Dendritic cell treated with granulocyte-macrophage colony-stimulating factor and Interleukin-4, amounts not matched to agents 40 ng/mL and 50 ng/mL, for 4 days (primary cell): ENCODE measurements at regions not wholly inside any gene's neighbourhood (a gene's known extent, or its start where the extent isn't known, plus 50 kb on each side); places are given as distances from the start of the nearest gene placed in this dataset.

Experiments used
- H3K27ac Mint-ChIP-seq: one replicate; pipeline ENCODE4 v1.8.0; 2022; ENCODE audit warnings: mild to moderate bottlenecking, mixed read lengths
- H3K27me3 Mint-ChIP-seq: one replicate; pipeline ENCODE4 v1.8.0; 2022; ENCODE audit warnings: mild to moderate bottlenecking, mixed read lengths
- H3K36me3 Mint-ChIP-seq: one replicate; pipeline ENCODE4 v1.8.0; 2022; ENCODE audit warnings: low read depth, mixed read lengths
- H3K4me1 Mint-ChIP-seq: one replicate; pipeline ENCODE4 v1.8.0; 2022; ENCODE audit warnings: low read depth, mixed read lengths
- H3K4me3 Mint-ChIP-seq: one replicate; pipeline ENCODE4 v1.8.0; 2022; ENCODE audit warnings: mild to moderate bottlenecking, moderate library complexity, mixed read lengths
- H3K9me3 Mint-ChIP-seq: one replicate; pipeline ENCODE4 v1.8.0; 2022; ENCODE audit warnings: mixed read lengths
- intact Hi-C: fragments of 100-400 bp; cut with micrococcal nuclease; formaldehyde crosslinking; loops from one replicate; pipeline ENCODE4 v1.15.0; 2022

- no peaks in the 10 kb centered on the region for H3K9me3 Mint-ChIP-seq
These were observed 54.9 kb upstream of the SACS start for GRCh38 chr13:23488442-23488841.

GRCh38 chr13:23496255-23496654, 62.8 kb upstream of the SACS start:
- no peak overlapping the region for H3K27ac Mint-ChIP-seq
- H3K9me3 Mint-ChIP-seq = no peaks in the 10 kb centered on the region
- H3K4me3 Mint-ChIP-seq = no peak overlapping the region
- intact Hi-C loops = no loop called here
- H3K27me3 Mint-ChIP-seq = no peaks in the 10 kb centered on the region
- no peaks in the 10 kb centered on the region for H3K4me1 Mint-ChIP-seq
- H3K36me3 Mint-ChIP-seq = no peaks in the 10 kb centered on the region

More at GRCh38 chr13:23488442-23488841, 54.9 kb upstream of the SACS start:
- Mint-ChIP-seq H3K36me3 (no peaks in the 10 kb centered on the region), H3K4me1 (no peaks in the 10 kb centered on the region), H3K27me3 (peaks cover 1% of the 10 kb centered on the region), H3K4me3 (no peak overlapping the region), H3K27ac (no peak overlapping the region)
- intact Hi-C loops = no loop called here

- no peaks in the 10 kb centered on the region for H3K9me3 Mint-ChIP-seq
- H3K36me3 Mint-ChIP-seq = no peaks in the 10 kb centered on the region
- no peak overlapping the region for H3K4me3 Mint-ChIP-seq
- no peaks in the 10 kb centered on the region for H3K4me1 Mint-ChIP-seq
- H3K27ac Mint-ChIP-seq = no peak overlapping the region
- H3K27me3 Mint-ChIP-seq = peaks cover 3% of the 10 kb centered on the region
- intact Hi-C loops = no loop called here
These were observed 63.7 kb upstream of the SACS start for GRCh38 chr13:23497191-23497590.

GRCh38 chr13:23500849-23501248, 67.3 kb upstream of the SACS start:
- H3K4me3 Mint-ChIP-seq = no peak overlapping the region
- intact Hi-C loops = no loop called here
- H3K9me3 Mint-ChIP-seq = no peaks in the 10 kb centered on the region
- H3K27me3 Mint-ChIP-seq = peaks cover 3% of the 10 kb centered on the region
- no peak overlapping the region for H3K27ac Mint-ChIP-seq
- no peaks in the 10 kb centered on the region for H3K36me3 Mint-ChIP-seq
- H3K4me1 Mint-ChIP-seq = no peaks in the 10 kb centered on the region

GRCh38 chr13:23504180-23504579, 66.0 kb upstream of the TNFRSF19 start:
- Mint-ChIP-seq H3K27me3 (peaks cover 3% of the 10 kb centered on the region), H3K4me3 (no peak overlapping the region), H3K27ac (no peak overlapping the region), H3K9me3 (no peaks in the 10 kb centered on the region), H3K4me1 (no peaks in the 10 kb centered on the region), H3K36me3 (no peaks in the 10 kb centered on the region)
- intact Hi-C loops = no loop called here

GRCh38 chr13:23505007-23505406, 65.2 kb upstream of the TNFRSF19 start:
- Mint-ChIP-seq H3K4me3 (no peak overlapping the region), H3K27ac (no peak overlapping the region), H3K9me3 (no peaks in the 10 kb centered on the region), H3K27me3 (peaks cover 3% of the 10 kb centered on the region), H3K36me3 (no peaks in the 10 kb centered on the region), H3K4me1 (no peaks in the 10 kb centered on the region)
- intact Hi-C loops = no loop called here

- Mint-ChIP-seq H3K4me1 (no peaks in the 10 kb centered on the region), H3K27me3 (peaks cover 3% of the 10 kb centered on the region), H3K27ac (no peak overlapping the region), H3K4me3 (no peak overlapping the region), H3K9me3 (no peaks in the 10 kb centered on the region), H3K36me3 (no peaks in the 10 kb centered on the region)
- intact Hi-C loops = no loop called here
These were observed 64.0 kb upstream of the TNFRSF19 start for GRCh38 chr13:23506071-23506806.

GRCh38 chr13:23506807-23507291, 63.4 kb upstream of the TNFRSF19 start:
- Mint-ChIP-seq H3K27ac (no peak overlapping the region), H3K36me3 (no peaks in the 10 kb centered on the region), H3K4me3 (no peak overlapping the region), H3K27me3 (no peaks in the 10 kb centered on the region), H3K9me3 (no peaks in the 10 kb centered on the region), H3K4me1 (no peaks in the 10 kb centered on the region)
- intact Hi-C loops = no loop called here

GRCh38 chr13:23509781-23510543, 60.2 kb upstream of the TNFRSF19 start:
- Mint-ChIP-seq H3K4me3 (no peak overlapping the region), H3K9me3 (no peaks in the 10 kb centered on the region), H3K27ac (no peak overlapping the region), H3K4me1 (no peaks in the 10 kb centered on the region), H3K36me3 (no peaks in the 10 kb centered on the region), H3K27me3 (peaks cover 4% of the 10 kb centered on the region)
- intact Hi-C loops = loop anchor here (2.0 kb wide), 1 partner anchor 361 kb away; no protein-coding TSS in a partner anchor

GRCh38 chr13:23510544-23510916, 59.7 kb upstream of the TNFRSF19 start:
- intact Hi-C loops = loop anchor here (2.0 kb wide), 1 partner anchor 360 kb away; no protein-coding TSS in a partner anchor
- Mint-ChIP-seq H3K4me1 (no peaks in the 10 kb centered on the region), H3K36me3 (no peaks in the 10 kb centered on the region), H3K4me3 (no peak overlapping the region), H3K9me3 (no peaks in the 10 kb centered on the region), H3K27me3 (peaks cover 4% of the 10 kb centered on the region), H3K27ac (no peak overlapping the region)

GRCh38 chr13:23510979-23511735, 59.1 kb upstream of the TNFRSF19 start:
- Mint-ChIP-seq H3K27me3 (peaks cover 4% of the 10 kb centered on the region), H3K9me3 (no peaks in the 10 kb centered on the region), H3K4me3 (no peak overlapping the region), H3K4me1 (no peaks in the 10 kb centered on the region), H3K36me3 (no peaks in the 10 kb centered on the region), H3K27ac (no peak overlapping the region)
- intact Hi-C loops = loop anchor here (2.0 kb wide), 1 partner anchor 360 kb away; no protein-coding TSS in a partner anchor

GRCh38 chr13:23512762-23513395, 57.3 kb upstream of the TNFRSF19 start:
- Mint-ChIP-seq H3K27ac (no peak overlapping the region), H3K9me3 (no peaks in the 10 kb centered on the region), H3K36me3 (no peaks in the 10 kb centered on the region), H3K4me3 (no peak overlapping the region), H3K4me1 (no peaks in the 10 kb centered on the region), H3K27me3 (peaks cover 4% of the 10 kb centered on the region)
- intact Hi-C loops = no loop called here

- intact Hi-C loops = no loop called here
- Mint-ChIP-seq H3K27me3 (peaks cover 4% of the 10 kb centered on the region), H3K27ac (no peak overlapping the region), H3K36me3 (no peaks in the 10 kb centered on the region), H3K4me1 (no peaks in the 10 kb centered on the region), H3K9me3 (no peaks in the 10 kb centered on the region), H3K4me3 (no peak overlapping the region)
These were observed 56.8 kb upstream of the TNFRSF19 start for GRCh38 chr13:23513455-23513854.
